ENCODE measurements at regions not wholly inside any gene's neighbourhood (a gene's known extent, or its start where the extent isn't known, plus 50 kb on each side); places are given as distances from the start of the nearest gene placed in this dataset.

DNA sequence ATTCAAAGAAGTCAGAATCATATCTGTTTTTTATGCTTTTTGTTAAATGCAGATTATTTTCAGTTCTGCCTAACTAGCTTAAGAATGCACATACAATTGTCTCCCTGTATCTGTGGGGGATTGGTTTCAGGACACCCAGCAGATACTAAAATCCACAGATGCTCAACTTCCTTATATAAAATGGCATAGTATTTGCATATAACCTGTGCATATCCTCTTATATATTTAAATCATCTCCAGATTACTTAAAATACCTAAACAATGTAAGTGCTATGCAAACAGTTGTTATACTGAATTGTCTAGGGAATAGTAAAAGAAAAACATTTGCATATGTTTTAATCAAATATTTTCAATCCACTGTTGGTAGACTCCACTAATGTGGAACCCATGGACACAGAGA lies 279.4 kb downstream of the TMA16 start:
- H3K27ac ChIP-seq (ENCODE audit: low read depth in 2 of 2, low read length in 2 of 2): no peak overlapping the region
- H3K27me3 ChIP-seq (ENCODE audit: control insufficient read depth in 2 of 2, insufficient read depth in 2 of 2, low read length in 2 of 2): no peaks in the 10 kb centered on the region
- H3K4me3 ChIP-seq (ENCODE audit: low read length in 2 of 2): no peak overlapping the region
- H3K9ac ChIP-seq (ENCODE audit: low read depth in 1 of 2, low read length in 2 of 2): no peak overlapping the region
- no peaks in the 10 kb centered on the region for H3K4me1 ChIP-seq (ENCODE audit: control insufficient read depth in 2 of 2, insufficient read depth in 2 of 2, low read length in 2 of 2)
- no peaks in the 10 kb centered on the region for H3K36me3 ChIP-seq (ENCODE audit: control insufficient read depth in 2 of 2, insufficient read depth in 2 of 2, low read length in 2 of 2)
- H3K9me3 ChIP-seq (ENCODE audit: control insufficient read depth in 2 of 2, low read length in 2 of 2): no peaks in the 10 kb centered on the region

GRCh38 chr4:163776957-163777356 lies 282.5 kb downstream of the TMA16 start:
- H3K9me3 ChIP-seq (ENCODE audit: control insufficient read depth in 2 of 2, low read length in 2 of 2): no peaks in the 10 kb centered on the region
- H3K4me1 ChIP-seq (ENCODE audit: control insufficient read depth in 2 of 2, insufficient read depth in 2 of 2, low read length in 2 of 2): no peaks in the 10 kb centered on the region
- no peak overlapping the region for H3K27ac ChIP-seq (ENCODE audit: low read depth in 2 of 2, low read length in 2 of 2)
- H3K36me3 ChIP-seq (ENCODE audit: control insufficient read depth in 2 of 2, insufficient read depth in 2 of 2, low read length in 2 of 2): no peaks in the 10 kb centered on the region
- H3K27me3 ChIP-seq (ENCODE audit: control insufficient read depth in 2 of 2, insufficient read depth in 2 of 2, low read length in 2 of 2): no peaks in the 10 kb centered on the region
- H3K9ac ChIP-seq (ENCODE audit: low read depth in 1 of 2, low read length in 2 of 2): no peak overlapping the region
- no peak overlapping the region for H3K4me3 ChIP-seq (ENCODE audit: low read length in 2 of 2)

- Histone ChIP-seq H3K9ac (ENCODE audit: low read depth in 1 of 2, low read length in 2 of 2) (no peak overlapping the region), H3K27me3 (ENCODE audit: control insufficient read depth in 2 of 2, insufficient read depth in 2 of 2, low read length in 2 of 2) (no peaks in the 10 kb centered on the region), H3K36me3 (ENCODE audit: control insufficient read depth in 2 of 2, insufficient read depth in 2 of 2, low read length in 2 of 2) (no peaks in the 10 kb centered on the region), H3K4me1 (ENCODE audit: control insufficient read depth in 2 of 2, insufficient read depth in 2 of 2, low read length in 2 of 2) (no peaks in the 10 kb centered on the region), H3K27ac (ENCODE audit: low read depth in 2 of 2, low read length in 2 of 2) (no peak overlapping the region), H3K4me3 (ENCODE audit: low read length in 2 of 2) (no peak overlapping the region), H3K9me3 (ENCODE audit: control insufficient read depth in 2 of 2, low read length in 2 of 2) (no peaks in the 10 kb centered on the region)
Observed at GRCh38 chr4:163781726-163782125, 287.2 kb downstream of the TMA16 start.

- H3K9me3 ChIP-seq (ENCODE audit: control insufficient read depth in 2 of 2, low read length in 2 of 2): no peaks in the 10 kb centered on the region
- H3K4me3 ChIP-seq (ENCODE audit: low read length in 2 of 2): no peak overlapping the region
- H3K27ac ChIP-seq (ENCODE audit: low read depth in 2 of 2, low read length in 2 of 2): no peak overlapping the region
- H3K4me1 ChIP-seq (ENCODE audit: control insufficient read depth in 2 of 2, insufficient read depth in 2 of 2, low read length in 2 of 2): no peaks in the 10 kb centered on the region
- H3K9ac ChIP-seq (ENCODE audit: low read depth in 1 of 2, low read length in 2 of 2): no peak overlapping the region
- no peaks in the 10 kb centered on the region for H3K36me3 ChIP-seq (ENCODE audit: control insufficient read depth in 2 of 2, insufficient read depth in 2 of 2, low read length in 2 of 2)
- H3K27me3 ChIP-seq (ENCODE audit: control insufficient read depth in 2 of 2, insufficient read depth in 2 of 2, low read length in 2 of 2): no peaks in the 10 kb centered on the region
Observed at GRCh38 chr4:163790231-163790630, 295.7 kb downstream of the TMA16 start.

DNA sequence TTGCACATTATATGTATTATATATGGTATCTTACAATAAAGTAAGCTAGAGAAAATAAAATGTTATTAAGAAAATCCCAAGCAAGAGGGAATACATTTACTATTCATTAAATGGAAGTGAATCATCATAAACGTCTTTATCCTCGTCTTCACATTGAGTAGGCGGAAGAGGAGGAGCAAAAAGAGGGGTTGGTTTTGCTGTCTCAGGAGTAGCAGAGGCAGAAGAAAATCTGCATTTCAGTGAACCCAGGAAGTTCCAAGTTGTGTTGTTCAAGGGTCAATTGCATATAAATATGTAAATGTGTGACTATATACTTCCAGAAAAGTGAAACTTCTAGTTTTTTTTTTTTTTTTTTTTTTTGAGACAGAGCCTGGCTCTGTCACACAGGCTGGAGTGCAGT lies 301.4 kb downstream of the TMA16 start:
- H3K4me1 ChIP-seq (ENCODE audit: control insufficient read depth in 2 of 2, insufficient read depth in 2 of 2, low read length in 2 of 2): no peaks in the 10 kb centered on the region
- no peaks in the 10 kb centered on the region for H3K9me3 ChIP-seq (ENCODE audit: control insufficient read depth in 2 of 2, low read length in 2 of 2)
- no peak overlapping the region for H3K27ac ChIP-seq (ENCODE audit: low read depth in 2 of 2, low read length in 2 of 2)
- no peaks in the 10 kb centered on the region for H3K27me3 ChIP-seq (ENCODE audit: control insufficient read depth in 2 of 2, insufficient read depth in 2 of 2, low read length in 2 of 2)
- no peak overlapping the region for H3K4me3 ChIP-seq (ENCODE audit: low read length in 2 of 2)
- H3K36me3 ChIP-seq (ENCODE audit: control insufficient read depth in 2 of 2, insufficient read depth in 2 of 2, low read length in 2 of 2): no peaks in the 10 kb centered on the region
- H3K9ac ChIP-seq (ENCODE audit: low read depth in 1 of 2, low read length in 2 of 2): no peak overlapping the region

DNA sequence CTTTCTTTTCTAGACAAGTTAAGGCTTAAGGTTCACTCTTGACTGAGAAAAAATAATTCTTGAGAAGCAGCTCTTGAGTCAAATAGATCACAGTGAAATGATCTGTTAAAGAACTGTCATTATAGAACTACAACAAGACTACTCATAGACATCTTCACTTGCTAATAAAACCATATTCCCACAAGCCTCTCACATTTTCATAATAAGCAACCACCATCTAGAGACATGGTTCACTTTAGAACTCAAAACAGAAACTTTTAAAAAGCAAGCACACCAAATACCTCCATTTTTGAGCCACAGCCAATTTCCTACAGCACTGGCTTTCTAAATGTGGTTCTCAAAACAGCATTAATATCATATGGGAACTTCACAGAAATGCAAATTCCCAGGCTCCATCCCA lies 309.5 kb downstream of the TMA16 start:
- Histone ChIP-seq H3K27ac (ENCODE audit: low read depth in 2 of 2, low read length in 2 of 2) (no peak overlapping the region), H3K4me1 (ENCODE audit: control insufficient read depth in 2 of 2, insufficient read depth in 2 of 2, low read length in 2 of 2) (no peaks in the 10 kb centered on the region), H3K36me3 (ENCODE audit: control insufficient read depth in 2 of 2, insufficient read depth in 2 of 2, low read length in 2 of 2) (no peaks in the 10 kb centered on the region), H3K9me3 (ENCODE audit: control insufficient read depth in 2 of 2, low read length in 2 of 2) (no peaks in the 10 kb centered on the region), H3K4me3 (ENCODE audit: low read length in 2 of 2) (no peak overlapping the region), H3K9ac (ENCODE audit: low read depth in 1 of 2, low read length in 2 of 2) (no peak overlapping the region), H3K27me3 (ENCODE audit: control insufficient read depth in 2 of 2, insufficient read depth in 2 of 2, low read length in 2 of 2) (no peaks in the 10 kb centered on the region)

DNA sequence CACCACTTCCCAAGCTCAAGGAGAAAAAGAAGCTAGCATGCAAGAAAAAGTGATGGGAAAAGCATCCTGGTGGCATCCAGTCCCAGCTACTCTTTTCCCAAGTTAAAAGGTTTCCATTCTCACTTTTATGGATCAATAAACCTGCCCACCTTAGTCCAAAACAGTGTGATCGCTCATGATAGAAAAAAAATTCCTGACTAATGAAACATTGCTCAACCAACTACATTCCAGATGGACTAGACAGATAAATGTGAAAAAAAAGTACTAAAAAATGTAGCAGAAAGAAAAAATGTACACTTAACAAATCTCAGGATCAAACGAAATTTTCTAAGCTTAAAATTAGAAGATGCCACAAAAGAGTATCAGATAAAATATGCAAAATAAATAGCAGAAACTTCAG lies 312.2 kb downstream of the TMA16 start:
- H3K36me3 ChIP-seq (ENCODE audit: control insufficient read depth in 2 of 2, insufficient read depth in 2 of 2, low read length in 2 of 2): no peaks in the 10 kb centered on the region
- no peaks in the 10 kb centered on the region for H3K4me1 ChIP-seq (ENCODE audit: control insufficient read depth in 2 of 2, insufficient read depth in 2 of 2, low read length in 2 of 2)
- no peak overlapping the region for H3K9ac ChIP-seq (ENCODE audit: low read depth in 1 of 2, low read length in 2 of 2)
- H3K27me3 ChIP-seq (ENCODE audit: control insufficient read depth in 2 of 2, insufficient read depth in 2 of 2, low read length in 2 of 2): no peaks in the 10 kb centered on the region
- no peaks in the 10 kb centered on the region for H3K9me3 ChIP-seq (ENCODE audit: control insufficient read depth in 2 of 2, low read length in 2 of 2)
- no peak overlapping the region for H3K27ac ChIP-seq (ENCODE audit: low read depth in 2 of 2, low read length in 2 of 2)
- no peak overlapping the region for H3K4me3 ChIP-seq (ENCODE audit: low read length in 2 of 2)

GRCh38 chr4:163808011-163808410 lies 313.5 kb downstream of the TMA16 start:
- H3K36me3 ChIP-seq (ENCODE audit: control insufficient read depth in 2 of 2, insufficient read depth in 2 of 2, low read length in 2 of 2): no peaks in the 10 kb centered on the region
- H3K4me1 ChIP-seq (ENCODE audit: control insufficient read depth in 2 of 2, insufficient read depth in 2 of 2, low read length in 2 of 2): no peaks in the 10 kb centered on the region
- H3K4me3 ChIP-seq (ENCODE audit: low read length in 2 of 2): no peak overlapping the region
- H3K27me3 ChIP-seq (ENCODE audit: control insufficient read depth in 2 of 2, insufficient read depth in 2 of 2, low read length in 2 of 2): no peaks in the 10 kb centered on the region
- H3K27ac ChIP-seq (ENCODE audit: low read depth in 2 of 2, low read length in 2 of 2): no peak overlapping the region
- no peak overlapping the region for H3K9ac ChIP-seq (ENCODE audit: low read depth in 1 of 2, low read length in 2 of 2)
- H3K9me3 ChIP-seq (ENCODE audit: control insufficient read depth in 2 of 2, low read length in 2 of 2): no peaks in the 10 kb centered on the region

GRCh38 chr4:163810755-163811154 lies 316.3 kb downstream of the TMA16 start:
- Histone ChIP-seq H3K27me3 (ENCODE audit: control insufficient read depth in 2 of 2, insufficient read depth in 2 of 2, low read length in 2 of 2) (no peaks in the 10 kb centered on the region), H3K36me3 (ENCODE audit: control insufficient read depth in 2 of 2, insufficient read depth in 2 of 2, low read length in 2 of 2) (no peaks in the 10 kb centered on the region), H3K27ac (ENCODE audit: low read depth in 2 of 2, low read length in 2 of 2) (no peak overlapping the region), H3K9me3 (ENCODE audit: control insufficient read depth in 2 of 2, low read length in 2 of 2) (no peaks in the 10 kb centered on the region), H3K4me1 (ENCODE audit: control insufficient read depth in 2 of 2, insufficient read depth in 2 of 2, low read length in 2 of 2) (no peaks in the 10 kb centered on the region), H3K4me3 (ENCODE audit: low read length in 2 of 2) (no peak overlapping the region), H3K9ac (ENCODE audit: low read depth in 1 of 2, low read length in 2 of 2) (no peak overlapping the region)

GRCh38 chr4:163815776-163816175 lies 321.3 kb downstream of the TMA16 start:
- H3K9me3 ChIP-seq (ENCODE audit: control insufficient read depth in 2 of 2, low read length in 2 of 2): no peaks in the 10 kb centered on the region
- H3K27ac ChIP-seq (ENCODE audit: low read depth in 2 of 2, low read length in 2 of 2): no peak overlapping the region
- H3K4me3 ChIP-seq (ENCODE audit: low read length in 2 of 2): no peak overlapping the region
- H3K4me1 ChIP-seq (ENCODE audit: control insufficient read depth in 2 of 2, insufficient read depth in 2 of 2, low read length in 2 of 2): no peaks in the 10 kb centered on the region
- H3K27me3 ChIP-seq (ENCODE audit: control insufficient read depth in 2 of 2, insufficient read depth in 2 of 2, low read length in 2 of 2): no peaks in the 10 kb centered on the region
- no peaks in the 10 kb centered on the region for H3K36me3 ChIP-seq (ENCODE audit: control insufficient read depth in 2 of 2, insufficient read depth in 2 of 2, low read length in 2 of 2)
- H3K9ac ChIP-seq (ENCODE audit: low read depth in 1 of 2, low read length in 2 of 2): no peak overlapping the region

DNA sequence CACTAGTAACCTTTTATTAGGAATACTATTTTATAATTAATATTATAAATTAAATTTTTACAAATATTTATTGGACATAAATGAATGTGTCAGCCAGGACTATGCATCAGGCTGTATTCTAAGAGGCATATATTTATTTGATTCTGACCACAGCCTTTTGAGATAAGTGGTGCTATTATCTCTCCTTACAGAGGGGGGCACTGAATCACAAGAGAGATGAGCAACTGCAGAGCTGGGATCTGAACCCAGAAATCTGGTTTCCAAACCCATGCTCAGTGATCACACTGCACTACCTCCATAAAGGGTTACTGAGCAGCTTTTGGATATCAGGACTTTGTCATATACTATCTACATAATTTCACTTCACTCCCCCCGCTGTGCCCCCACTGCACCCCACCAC lies 322.0 kb downstream of the TMA16 start:
- Histone ChIP-seq H3K9me3 (ENCODE audit: control insufficient read depth in 2 of 2, low read length in 2 of 2) (no peaks in the 10 kb centered on the region), H3K27me3 (ENCODE audit: control insufficient read depth in 2 of 2, insufficient read depth in 2 of 2, low read length in 2 of 2) (no peaks in the 10 kb centered on the region), H3K4me3 (ENCODE audit: low read length in 2 of 2) (no peak overlapping the region), H3K4me1 (ENCODE audit: control insufficient read depth in 2 of 2, insufficient read depth in 2 of 2, low read length in 2 of 2) (no peaks in the 10 kb centered on the region), H3K9ac (ENCODE audit: low read depth in 1 of 2, low read length in 2 of 2) (no peak overlapping the region), H3K27ac (ENCODE audit: low read depth in 2 of 2, low read length in 2 of 2) (no peak overlapping the region), H3K36me3 (ENCODE audit: control insufficient read depth in 2 of 2, insufficient read depth in 2 of 2, low read length in 2 of 2) (no peaks in the 10 kb centered on the region)

All from mucosa of rectum (tissue), 2 donors.